ENCODE measurements at regions not wholly inside any gene's neighbourhood (a gene's known extent, or its start where the extent isn't known, plus 50 kb on each side); places are given as distances from the start of the nearest gene placed in this dataset.

GRCh38 chr20:41989935-41990635 is 371.9 kb upstream of the CHD6 start:
- no peaks in the 10 kb centered on the region for H3K4me1 ChIP-seq
- intact Hi-C loops (cut with DNase I; ENCODE audit: low total_unique reads), result no loop called here
- H3K4me3 ChIP-seq, result no peak overlapping the region
- H3K9me3 ChIP-seq, result no peaks in the 10 kb centered on the region
- H3K27ac ChIP-seq, result no peak overlapping the region
- H3K27me3 ChIP-seq, result no peaks in the 10 kb centered on the region
- DNase-seq, result peak; percentile 16
- 19 to 33% methylated on average over 10 of the region's 10 CpGs for WGBS, 2 donors
- no peaks in the 10 kb centered on the region for H3K36me3 ChIP-seq (ENCODE audit: low read depth, missing control alignments)
- TF ChIP-seq POLR2A (IDR thresholded peaks at IDR 0.05) (no peak), CTCF (IDR thresholded peaks at IDR 0.05) (no peak)

GRCh38 chr20:41989039-41989679 is 371.0 kb upstream of the CHD6 start:
- intact Hi-C loops (cut with DNase I; ENCODE audit: low total_unique reads), result no loop called here
- WGBS, 2 donors, result 85 to 87% methylated on average over 3 of the region's 3 CpGs
- no peaks in the 10 kb centered on the region for H3K27me3 ChIP-seq
- no peak overlapping the region for H3K4me3 ChIP-seq
- no peaks in the 10 kb centered on the region for H3K4me1 ChIP-seq
- H3K27ac ChIP-seq, result no peak overlapping the region
- no peaks in the 10 kb centered on the region for H3K9me3 ChIP-seq
- DNase-seq, result no peak
- TF ChIP-seq CTCF (IDR thresholded peaks at IDR 0.05) (no peak), POLR2A (IDR thresholded peaks at IDR 0.05) (no peak)
- H3K36me3 ChIP-seq (ENCODE audit: low read depth, missing control alignments), result no peaks in the 10 kb centered on the region

- no peaks in the 10 kb centered on the region for H3K27me3 ChIP-seq
- H3K27ac ChIP-seq, result no peak overlapping the region
- TF ChIP-seq POLR2A (IDR thresholded peaks at IDR 0.05) (no peak), CTCF (IDR thresholded peaks at IDR 0.05) (no peak)
- WGBS, 2 donors, result 83 to 88% methylated on average over 2 of the region's 2 CpGs
- no peaks in the 10 kb centered on the region for H3K36me3 ChIP-seq (ENCODE audit: low read depth, missing control alignments)
- no peak for DNase-seq
- intact Hi-C loops (cut with DNase I; ENCODE audit: low total_unique reads), result no loop called here
- H3K9me3 ChIP-seq, result no peaks in the 10 kb centered on the region
- H3K4me1 ChIP-seq, result no peaks in the 10 kb centered on the region
- H3K4me3 ChIP-seq, result no peak overlapping the region
These were observed 365.9 kb upstream of the CHD6 start for GRCh38 chr20:41984031-41984430.

- no peak for DNase-seq
- Histone ChIP-seq H3K4me3 (no peak overlapping the region), H3K36me3 (ENCODE audit: low read depth, missing control alignments) (no peaks in the 10 kb centered on the region), H3K9me3 (no peaks in the 10 kb centered on the region), H3K4me1 (no peaks in the 10 kb centered on the region), H3K27ac (no peak overlapping the region), H3K27me3 (no peaks in the 10 kb centered on the region)
- intact Hi-C loops (cut with DNase I; ENCODE audit: low total_unique reads), result no loop called here
- 56 to 72% methylated on average over 4 of the region's 4 CpGs for WGBS, 2 donors
- no peak for TF ChIP-seq CTCF (IDR thresholded peaks at IDR 0.05)
- TF ChIP-seq POLR2A (IDR thresholded peaks at IDR 0.05), result no peak
These were observed 365.0 kb upstream of the CHD6 start for GRCh38 chr20:41983159-41983558.

- WGBS, 2 donors, result 94 to 98% methylated on average over 3 of the region's 3 CpGs
- intact Hi-C loops (cut with DNase I; ENCODE audit: low total_unique reads), result no loop called here
- Histone ChIP-seq H3K36me3 (ENCODE audit: low read depth, missing control alignments) (no peaks in the 10 kb centered on the region), H3K9me3 (no peaks in the 10 kb centered on the region), H3K4me3 (no peak overlapping the region), H3K27ac (no peak overlapping the region), H3K27me3 (no peaks in the 10 kb centered on the region), H3K4me1 (no peaks in the 10 kb centered on the region)
- no peak for DNase-seq
- TF ChIP-seq CTCF (IDR thresholded peaks at IDR 0.05), result no peak
- TF ChIP-seq POLR2A (IDR thresholded peaks at IDR 0.05), result no peak
These were observed 363.6 kb upstream of the CHD6 start for GRCh38 chr20:41981746-41982145.

All from testis (tissue), 2 donors.